ENCODE measurements at regions not wholly inside any gene's neighbourhood (a gene's known extent, or its start where the extent isn't known, plus 50 kb on each side); places are given as distances from the start of the nearest gene placed in this dataset.

DNA sequence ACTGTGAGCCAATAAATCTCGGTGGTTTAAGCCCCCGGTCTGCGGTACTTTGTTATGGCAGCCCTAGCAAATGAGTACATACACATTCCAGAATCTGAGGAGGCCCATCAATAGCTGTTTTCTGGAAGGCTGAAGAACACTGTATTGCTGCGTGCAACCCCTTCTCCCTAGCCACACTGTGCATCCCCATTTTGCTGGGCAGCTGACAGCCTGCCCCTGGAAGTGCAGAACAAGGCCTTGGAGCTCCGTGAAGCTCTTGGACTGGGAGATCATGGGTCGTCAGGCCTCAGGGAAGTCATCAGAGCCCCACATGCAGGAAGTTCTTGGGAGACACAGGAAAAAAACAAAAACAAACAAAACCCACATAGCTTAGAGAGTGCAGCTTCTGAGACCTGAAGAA lies 90.6 kb upstream of the ST6GAL2 start:
- Histone ChIP-seq H3K27ac (replicated peaks) (no peak overlapping the region), H3K27me3 (ENCODE audit: insufficient read depth, poor library complexity, severe bottlenecking) (no peaks in the 10 kb centered on the region), H3K4me3 (replicated peaks; ENCODE audit: insufficient read depth, low read length) (no peak overlapping the region)
- no peak for DNase-seq (ENCODE audit: low read depth in 1 of 2, low spot score in 1 of 2)
- TF ChIP-seq SPI1 (IDR thresholded peaks at IDR 0.05; ENCODE audit: borderline replicate concordance, low read depth) (no peak), POLR2AphosphoS5 (IDR thresholded peaks at IDR 0.05; ENCODE audit: low read depth) (no peak), GABPA (IDR thresholded peaks at IDR 0.05; ENCODE audit: low read depth) (no peak)
- TF ChIP-seq, protein P1, sequence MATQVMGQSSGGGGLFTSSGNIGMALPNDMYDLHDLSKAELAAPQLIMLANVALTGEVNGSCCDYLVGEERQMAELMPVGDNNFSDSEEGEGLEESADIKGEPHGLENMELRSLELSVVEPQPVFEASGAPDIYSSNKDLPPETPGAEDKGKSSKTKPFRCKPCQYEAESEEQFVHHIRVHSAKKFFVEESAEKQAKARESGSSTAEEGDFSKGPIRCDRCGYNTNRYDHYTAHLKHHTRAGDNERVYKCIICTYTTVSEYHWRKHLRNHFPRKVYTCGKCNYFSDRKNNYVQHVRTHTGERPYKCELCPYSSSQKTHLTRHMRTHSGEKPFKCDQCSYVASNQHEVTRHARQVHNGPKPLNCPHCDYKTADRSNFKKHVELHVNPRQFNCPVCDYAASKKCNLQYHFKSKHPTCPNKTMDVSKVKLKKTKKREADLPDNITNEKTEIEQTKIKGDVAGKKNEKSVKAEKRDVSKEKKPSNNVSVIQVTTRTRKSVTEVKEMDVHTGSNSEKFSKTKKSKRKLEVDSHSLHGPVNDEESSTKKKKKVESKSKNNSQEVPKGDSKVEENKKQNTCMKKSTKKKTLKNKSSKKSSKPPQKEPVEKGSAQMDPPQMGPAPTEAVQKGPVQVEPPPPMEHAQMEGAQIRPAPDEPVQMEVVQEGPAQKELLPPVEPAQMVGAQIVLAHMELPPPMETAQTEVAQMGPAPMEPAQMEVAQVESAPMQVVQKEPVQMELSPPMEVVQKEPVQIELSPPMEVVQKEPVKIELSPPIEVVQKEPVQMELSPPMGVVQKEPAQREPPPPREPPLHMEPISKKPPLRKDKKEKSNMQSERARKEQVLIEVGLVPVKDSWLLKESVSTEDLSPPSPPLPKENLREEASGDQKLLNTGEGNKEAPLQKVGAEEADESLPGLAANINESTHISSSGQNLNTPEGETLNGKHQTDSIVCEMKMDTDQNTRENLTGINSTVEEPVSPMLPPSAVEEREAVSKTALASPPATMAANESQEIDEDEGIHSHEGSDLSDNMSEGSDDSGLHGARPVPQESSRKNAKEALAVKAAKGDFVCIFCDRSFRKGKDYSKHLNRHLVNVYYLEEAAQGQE (IDR thresholded peaks at IDR 0.05; ENCODE audit: insufficient replicate concordance, low read depth) = no peak
- TF ChIP-seq, protein P2, sequence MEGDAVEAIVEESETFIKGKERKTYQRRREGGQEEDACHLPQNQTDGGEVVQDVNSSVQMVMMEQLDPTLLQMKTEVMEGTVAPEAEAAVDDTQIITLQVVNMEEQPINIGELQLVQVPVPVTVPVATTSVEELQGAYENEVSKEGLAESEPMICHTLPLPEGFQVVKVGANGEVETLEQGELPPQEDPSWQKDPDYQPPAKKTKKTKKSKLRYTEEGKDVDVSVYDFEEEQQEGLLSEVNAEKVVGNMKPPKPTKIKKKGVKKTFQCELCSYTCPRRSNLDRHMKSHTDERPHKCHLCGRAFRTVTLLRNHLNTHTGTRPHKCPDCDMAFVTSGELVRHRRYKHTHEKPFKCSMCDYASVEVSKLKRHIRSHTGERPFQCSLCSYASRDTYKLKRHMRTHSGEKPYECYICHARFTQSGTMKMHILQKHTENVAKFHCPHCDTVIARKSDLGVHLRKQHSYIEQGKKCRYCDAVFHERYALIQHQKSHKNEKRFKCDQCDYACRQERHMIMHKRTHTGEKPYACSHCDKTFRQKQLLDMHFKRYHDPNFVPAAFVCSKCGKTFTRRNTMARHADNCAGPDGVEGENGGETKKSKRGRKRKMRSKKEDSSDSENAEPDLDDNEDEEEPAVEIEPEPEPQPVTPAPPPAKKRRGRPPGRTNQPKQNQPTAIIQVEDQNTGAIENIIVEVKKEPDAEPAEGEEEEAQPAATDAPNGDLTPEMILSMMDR (IDR thresholded peaks at IDR 0.05; ENCODE audit: insufficient read depth, low read length) = no peak

DNA sequence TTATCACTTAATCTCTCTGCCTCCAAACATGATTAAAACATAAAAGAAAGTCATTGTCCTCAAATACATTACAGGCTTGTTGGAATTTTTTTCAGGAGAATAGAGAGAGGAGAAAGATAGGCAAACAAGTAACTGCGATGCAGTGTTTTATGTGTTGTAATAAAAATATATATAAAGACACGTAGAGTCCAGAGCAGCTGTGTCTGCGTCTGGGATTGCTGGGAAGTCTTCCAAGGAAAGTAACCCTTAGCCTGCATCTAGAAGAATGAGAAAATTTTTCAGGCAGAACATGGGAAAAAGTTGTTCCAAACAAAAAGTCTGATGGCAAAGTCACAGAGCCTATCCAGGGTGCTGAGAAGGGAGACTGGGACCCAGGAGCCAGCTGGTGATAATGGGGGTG lies 91.8 kb upstream of the ST6GAL2 start:
- H3K4me3 ChIP-seq (replicated peaks; ENCODE audit: insufficient read depth, low read length) = no peak overlapping the region
- TF ChIP-seq POLR2AphosphoS5 (IDR thresholded peaks at IDR 0.05; ENCODE audit: low read depth) = no peak
- TF ChIP-seq, protein P2 (IDR thresholded peaks at IDR 0.05; ENCODE audit: insufficient read depth, low read length) = no peak
- no peak for TF ChIP-seq GABPA (IDR thresholded peaks at IDR 0.05; ENCODE audit: low read depth)
- TF ChIP-seq, protein P1 (IDR thresholded peaks at IDR 0.05; ENCODE audit: insufficient replicate concordance, low read depth) = no peak
- TF ChIP-seq SPI1 (IDR thresholded peaks at IDR 0.05; ENCODE audit: borderline replicate concordance, low read depth) = no peak
- DNase-seq (ENCODE audit: low read depth in 1 of 2, low spot score in 1 of 2) = no peak
- no peak overlapping the region for H3K27ac ChIP-seq (replicated peaks)
- H3K27me3 ChIP-seq (ENCODE audit: insufficient read depth, poor library complexity, severe bottlenecking) = no peaks in the 10 kb centered on the region

DNA sequence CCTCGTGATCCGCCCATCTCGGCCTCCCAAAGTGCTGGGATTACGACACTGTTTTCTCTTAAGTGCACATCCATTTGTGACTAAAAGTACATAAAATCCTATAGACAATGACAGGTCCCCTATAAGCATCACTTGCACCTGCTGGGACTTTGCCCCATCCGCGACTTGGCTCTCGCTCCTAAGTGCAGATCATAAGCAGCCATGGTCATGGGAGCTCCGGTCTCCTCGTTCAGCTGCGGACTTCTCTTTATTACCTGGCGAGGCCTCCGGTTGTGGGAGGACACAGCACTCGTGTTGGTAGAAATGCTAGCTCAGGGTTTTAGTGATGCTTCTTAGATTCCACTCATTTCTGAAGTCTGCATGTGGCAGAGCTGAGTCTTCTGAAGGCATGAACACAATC lies 92.7 kb upstream of the ST6GAL2 start:
- H3K27ac ChIP-seq (replicated peaks) = no peak overlapping the region

More for the DNA sequence above, 92.7 kb upstream of the ST6GAL2 start:
- no peak for DNase-seq (ENCODE audit: low read depth in 1 of 2, low spot score in 1 of 2)
- TF ChIP-seq GABPA (IDR thresholded peaks at IDR 0.05; ENCODE audit: low read depth) (no peak), POLR2AphosphoS5 (IDR thresholded peaks at IDR 0.05; ENCODE audit: low read depth) (no peak), SPI1 (IDR thresholded peaks at IDR 0.05; ENCODE audit: borderline replicate concordance, low read depth) (no peak)
- TF ChIP-seq, protein P1 (IDR thresholded peaks at IDR 0.05; ENCODE audit: insufficient replicate concordance, low read depth) = no peak
- TF ChIP-seq, protein P2 (IDR thresholded peaks at IDR 0.05; ENCODE audit: insufficient read depth, low read length) = no peak
- no peaks in the 10 kb centered on the region for H3K27me3 ChIP-seq (ENCODE audit: insufficient read depth, poor library complexity, severe bottlenecking)
- H3K4me3 ChIP-seq (replicated peaks; ENCODE audit: insufficient read depth, low read length) = no peak overlapping the region

Data from HL-60 (cell line).